Astrocyte (in vitro differentiated cells and primary cell): ENCODE measurements at regions not wholly inside any gene's neighbourhood (a gene's known extent, or its start where the extent isn't known, plus 50 kb on each side); places are given as distances from the start of the nearest gene placed in this dataset.

ENCODE experiments used
- DNase-seq: peaks from one replicate; pipeline ENCODE4 v3.0.0-alpha.2; 2010; ENCODE audit warnings: low read depth
- FAIRE-seq: peaks from 2 replicates; lab custom pipeline; 2011; peaks lifted over from hg19 to GRCh38; lab: Jason Lieb, UNC
- H2AFZ ChIP-seq: 2 replicates; pipeline ENCODE4 v1.6.0; 2012; ENCODE audit warnings: low read depth, low read length, inconsistent platforms
- H3K27ac ChIP-seq: 2 replicates; pipeline ENCODE4 v1.5.1; 2011; ENCODE audit warnings: low read depth, low read length, inconsistent platforms
- H3K27me3 ChIP-seq: 2 replicates; pipeline ENCODE4 v1.6.0; 2011; ENCODE audit warnings: low read length, inconsistent platforms; ENCODE audit not compliant: insufficient read depth
- H3K36me3 ChIP-seq: 2 replicates; pipeline ENCODE4 v1.5.1; 2011; ENCODE audit warnings: low read length, inconsistent platforms; ENCODE audit not compliant: insufficient read depth
- H3K4me1 ChIP-seq: 2 replicates; pipeline ENCODE4 v1.5.1; 2011; ENCODE audit warnings: low read length, inconsistent platforms; ENCODE audit not compliant: insufficient read depth
- H3K4me2 ChIP-seq: 2 replicates; pipeline ENCODE4 v1.6.0; 2012; ENCODE audit warnings: low read length, inconsistent platforms
- H3K4me3 ChIP-seq: 2 replicates; pipeline ENCODE4 v1.5.1; 2011; ENCODE audit warnings: low read depth, mild to moderate bottlenecking, low read length, inconsistent platforms; ENCODE audit not compliant: insufficient read depth
- H3K79me2 ChIP-seq: 2 replicates; pipeline ENCODE4 v1.6.0; 2012; ENCODE audit warnings: mild to moderate bottlenecking, low read length, inconsistent platforms; ENCODE audit not compliant: insufficient read depth
- H3K9ac ChIP-seq: 2 replicates; pipeline ENCODE4 v1.6.0; 2012; ENCODE audit warnings: mild to moderate bottlenecking, low read length, inconsistent platforms
- H3K9me3 ChIP-seq: 2 replicates; pipeline ENCODE4 v1.5.1; 2012; ENCODE audit warnings: low read depth, mild to moderate bottlenecking, low read length, inconsistent platforms; ENCODE audit not compliant: insufficient read depth
- H4K20me1 ChIP-seq: 2 replicates; pipeline ENCODE4 v1.6.0; 2012; ENCODE audit warnings: low read length, inconsistent platforms; ENCODE audit not compliant: insufficient read depth
- H3K27ac Mint-ChIP-seq: one replicate; pipeline ENCODE4 v1.8.0; 2021; ENCODE audit warnings: mild to moderate bottlenecking, mixed read lengths; ENCODE audit not compliant: unreplicated experiment
- H3K27me3 Mint-ChIP-seq: one replicate; pipeline ENCODE4 v1.8.0; 2021; ENCODE audit warnings: low read depth, mixed read lengths; ENCODE audit not compliant: unreplicated experiment
- H3K36me3 Mint-ChIP-seq: one replicate; pipeline ENCODE4 v1.8.0; 2021; ENCODE audit warnings: low read depth, mixed read lengths; ENCODE audit not compliant: unreplicated experiment
- H3K4me1 Mint-ChIP-seq: one replicate; pipeline ENCODE4 v1.8.0; 2021; ENCODE audit warnings: low read depth, mixed read lengths; ENCODE audit not compliant: unreplicated experiment
- H3K4me3 Mint-ChIP-seq: one replicate; pipeline ENCODE4 v1.8.0; 2021; ENCODE audit warnings: mild to moderate bottlenecking, moderate library complexity, mixed read lengths; ENCODE audit not compliant: unreplicated experiment
- H3K9me3 Mint-ChIP-seq: one replicate; pipeline ENCODE4 v1.8.0; 2021; ENCODE audit warnings: mild to moderate bottlenecking, mixed read lengths; ENCODE audit not compliant: unreplicated experiment
- EZH2 ChIP-seq: IDR thresholded peaks from 2 replicates; pipeline ENCODE4 v1.6.1; 2012; ENCODE audit warnings: mild to moderate bottlenecking, low read length, inconsistent platforms; ENCODE audit not compliant: insufficient read depth
- TF ChIP-seq, protein P1 (sequence below): IDR thresholded peaks from 2 replicates; pipeline ENCODE4 v1.5.1; 2011; ENCODE audit warnings: low read depth, mild to moderate bottlenecking, inconsistent platforms, low read length, moderate library complexity; ENCODE audit not compliant: insufficient read depth

DNA sequence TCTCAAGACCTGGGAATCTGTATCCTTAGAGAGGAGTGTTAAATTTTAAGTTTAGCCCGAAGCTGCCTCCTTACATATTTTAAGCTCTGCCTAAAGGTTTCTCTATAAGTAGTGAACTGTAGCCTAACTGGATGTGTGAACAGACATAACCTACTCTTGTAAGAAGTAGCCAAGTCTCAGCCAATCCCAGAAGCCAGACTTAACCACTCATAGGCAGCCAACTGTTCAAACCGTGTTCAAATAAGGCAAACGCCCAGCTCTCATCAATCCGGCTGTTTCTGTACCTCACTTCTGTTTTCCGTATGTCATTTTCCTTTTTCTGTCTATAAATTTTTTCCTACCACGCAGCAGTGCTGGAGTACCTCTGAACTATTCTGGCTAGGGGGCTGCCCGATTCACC is 58.7 kb upstream of the HRH2 start:
- no peak overlapping the region for H2AFZ ChIP-seq
- H3K9me3 ChIP-seq = no peaks in the 10 kb centered on the region
- H3K27me3 Mint-ChIP-seq = peaks cover 2% of the 10 kb centered on the region
- no peaks in the 10 kb centered on the region for H3K27me3 ChIP-seq
- H3K36me3 Mint-ChIP-seq = no peaks in the 10 kb centered on the region
- H3K79me2 ChIP-seq = no peaks in the 10 kb centered on the region
- H3K4me1 Mint-ChIP-seq = no peaks in the 10 kb centered on the region
- H3K4me1 ChIP-seq = no peaks in the 10 kb centered on the region
- DNase-seq (no peak), FAIRE-seq (no peak)
- no peak overlapping the region for H3K4me3 Mint-ChIP-seq
- H3K36me3 ChIP-seq = no peaks in the 10 kb centered on the region
- no peak overlapping the region for H3K4me3 ChIP-seq
- H3K4me2 ChIP-seq = no peak overlapping the region
- TF ChIP-seq EZH2 = no peak
- TF ChIP-seq, protein P1, sequence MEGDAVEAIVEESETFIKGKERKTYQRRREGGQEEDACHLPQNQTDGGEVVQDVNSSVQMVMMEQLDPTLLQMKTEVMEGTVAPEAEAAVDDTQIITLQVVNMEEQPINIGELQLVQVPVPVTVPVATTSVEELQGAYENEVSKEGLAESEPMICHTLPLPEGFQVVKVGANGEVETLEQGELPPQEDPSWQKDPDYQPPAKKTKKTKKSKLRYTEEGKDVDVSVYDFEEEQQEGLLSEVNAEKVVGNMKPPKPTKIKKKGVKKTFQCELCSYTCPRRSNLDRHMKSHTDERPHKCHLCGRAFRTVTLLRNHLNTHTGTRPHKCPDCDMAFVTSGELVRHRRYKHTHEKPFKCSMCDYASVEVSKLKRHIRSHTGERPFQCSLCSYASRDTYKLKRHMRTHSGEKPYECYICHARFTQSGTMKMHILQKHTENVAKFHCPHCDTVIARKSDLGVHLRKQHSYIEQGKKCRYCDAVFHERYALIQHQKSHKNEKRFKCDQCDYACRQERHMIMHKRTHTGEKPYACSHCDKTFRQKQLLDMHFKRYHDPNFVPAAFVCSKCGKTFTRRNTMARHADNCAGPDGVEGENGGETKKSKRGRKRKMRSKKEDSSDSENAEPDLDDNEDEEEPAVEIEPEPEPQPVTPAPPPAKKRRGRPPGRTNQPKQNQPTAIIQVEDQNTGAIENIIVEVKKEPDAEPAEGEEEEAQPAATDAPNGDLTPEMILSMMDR = no peak
- H3K27ac Mint-ChIP-seq = no peak overlapping the region
- no peak overlapping the region for H3K9ac ChIP-seq
- H3K9me3 Mint-ChIP-seq = peaks cover 2% of the 10 kb centered on the region
- no peaks in the 10 kb centered on the region for H4K20me1 ChIP-seq
- H3K27ac ChIP-seq = no peak overlapping the region

DNA sequence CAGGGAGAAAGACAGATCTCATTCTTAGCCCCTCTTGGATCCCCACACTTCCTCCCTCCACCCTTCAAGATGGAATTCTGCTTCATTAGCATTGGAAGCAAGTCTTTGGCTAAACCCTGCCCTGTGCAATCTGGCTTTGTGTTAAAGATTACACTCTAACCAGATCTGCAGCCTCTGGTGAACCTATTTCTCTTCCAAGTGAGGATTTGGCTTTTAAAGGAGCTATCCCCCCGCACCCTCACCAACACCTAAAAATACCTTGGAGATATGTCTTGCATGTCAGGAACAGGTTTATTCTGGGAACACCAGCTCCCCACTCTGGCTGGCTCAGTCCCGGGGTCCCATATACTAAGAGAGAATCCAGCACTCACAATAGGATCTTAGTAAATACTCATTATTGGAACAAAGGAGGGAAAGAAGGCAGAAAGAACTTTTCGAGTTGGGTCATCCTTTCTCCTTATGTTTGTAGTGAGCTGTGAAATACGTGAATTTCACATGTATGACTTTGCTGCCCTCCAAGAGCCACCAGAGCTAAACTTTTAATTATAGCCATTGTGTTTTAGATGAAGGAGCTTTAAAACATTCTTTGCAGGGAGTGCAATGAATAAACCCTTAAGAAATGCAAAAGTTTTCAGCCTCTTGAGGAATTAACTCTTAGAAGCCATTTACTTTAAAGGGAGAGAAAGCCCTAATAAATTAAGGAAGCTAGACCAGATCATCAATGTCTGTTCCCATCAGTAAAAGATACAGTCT is 53.7 kb upstream of the HRH2 start:
- H3K4me2 ChIP-seq = no peak overlapping the region

More for the DNA sequence above, 53.7 kb upstream of the HRH2 start:
- Histone ChIP-seq H3K79me2 (no peaks in the 10 kb centered on the region), H3K4me1 (no peaks in the 10 kb centered on the region), H4K20me1 (no peaks in the 10 kb centered on the region), H2AFZ (no peak overlapping the region), H3K9me3 (no peaks in the 10 kb centered on the region), H3K4me3 (no peak overlapping the region), H3K36me3 (no peaks in the 10 kb centered on the region), H3K27me3 (peaks cover 2% of the 10 kb centered on the region), H3K27ac (no peak overlapping the region), H3K9ac (no peak overlapping the region)
- Mint-ChIP-seq H3K27me3 (peaks cover 7% of the 10 kb centered on the region), H3K9me3 (peaks cover 8% of the 10 kb centered on the region), H3K4me3 (no peak overlapping the region), H3K4me1 (no peaks in the 10 kb centered on the region), H3K27ac (no peak overlapping the region), H3K36me3 (no peaks in the 10 kb centered on the region)
- TF ChIP-seq, protein P1 = no peak
- TF ChIP-seq EZH2 = no peak
- FAIRE-seq (no peak), DNase-seq (no peak)
